Karpas-422 (cell line): ENCODE measurements at regions not wholly inside any gene's neighbourhood (a gene's known extent, or its start where the extent isn't known, plus 50 kb on each side); places are given as distances from the start of the nearest gene placed in this dataset.

Source experiments
- DNase-seq: peaks from one replicate; pipeline ENCODE4 v3.0.0-alpha.2; 2015
- H2AFZ ChIP-seq: fragments of 200-600 bp; sonication (generic); 2 replicates; pipeline ENCODE4 v1.6.1; 2014; ENCODE audit warnings: antibody characterized with exemption, low read length, mixed read lengths
- H3K27ac ChIP-seq: fragments of 200-600 bp; sonication (generic); 2 replicates; pipeline ENCODE4 v1.5.1; 2014; ENCODE audit warnings: mild to moderate bottlenecking, low read length, moderate library complexity
- H3K27me3 ChIP-seq: fragments of 200-600 bp; sonication (generic); 2 replicates; pipeline ENCODE4 v1.6.1; 2014; ENCODE audit warnings: low read length, mixed read lengths
- H3K36me3 ChIP-seq: fragments of 200-600 bp; sonication (generic); 2 replicates; pipeline ENCODE4 v1.6.1; 2014; ENCODE audit warnings: low read length, mixed read lengths; ENCODE audit not compliant: insufficient read depth
- H3K4me1 ChIP-seq: fragments of 200-600 bp; sonication (generic); 2 replicates; pipeline ENCODE4 v1.6.1; 2014; ENCODE audit warnings: mild to moderate bottlenecking, low read length, mixed read lengths
- H3K4me2 ChIP-seq: fragments of 200-600 bp; sonication (generic); 2 replicates; pipeline ENCODE4 v1.6.1; 2014; ENCODE audit warnings: low read length, low read depth, mild to moderate bottlenecking; ENCODE audit not compliant: poor library complexity, severe bottlenecking
- H3K4me3 ChIP-seq: fragments of 200-600 bp; sonication (generic); 2 replicates; pipeline ENCODE4 v1.5.1; 2014; ENCODE audit warnings: mild to moderate bottlenecking, antibody characterized with exemption, low read length, mixed read lengths
- H3K79me2 ChIP-seq: fragments of 200-600 bp; sonication (generic); 2 replicates; pipeline ENCODE4 v1.6.1; 2014; ENCODE audit warnings: mild to moderate bottlenecking, low read length, mixed read lengths
- H3K9ac ChIP-seq: fragments of 200-600 bp; sonication (generic); 2 replicates; pipeline ENCODE4 v1.6.0; 2014; ENCODE audit warnings: low read length
- H3K9me2 ChIP-seq: fragments of 200-600 bp; sonication (generic), shearing (Covaris generic); replicated peaks from 2 replicates; pipeline ENCODE4 v1.6.0; 2014; ENCODE audit warnings: mild to moderate bottlenecking, low read length, moderate library complexity; ENCODE audit not compliant: insufficient read depth
- H3K9me3 ChIP-seq: fragments of 300-700, 200-600 bp; sonication (generic); 2 replicates; pipeline ENCODE4 v1.6.1; 2014; ENCODE audit warnings: low read length, mixed read lengths
- H4K20me1 ChIP-seq: fragments of 200-600 bp; sonication (generic); 2 replicates; pipeline ENCODE4 v1.6.1; 2014; ENCODE audit warnings: mild to moderate bottlenecking, antibody characterized with exemption, low read length, low read depth; ENCODE audit not compliant: insufficient read depth

- no peak overlapping the region for H3K4me2 ChIP-seq
- no peak overlapping the region for H3K27ac ChIP-seq
- H3K9me2 ChIP-seq = no peaks in the 10 kb centered on the region
- no peaks in the 10 kb centered on the region for H3K27me3 ChIP-seq
- H3K4me3 ChIP-seq = no peak overlapping the region
- H3K4me1 ChIP-seq = no peaks in the 10 kb centered on the region
- no peak overlapping the region for H3K9ac ChIP-seq
- no peaks in the 10 kb centered on the region for H3K79me2 ChIP-seq
- no peaks in the 10 kb centered on the region for H3K36me3 ChIP-seq
- no peaks in the 10 kb centered on the region for H3K9me3 ChIP-seq
- no peak overlapping the region for H2AFZ ChIP-seq
- no peak for DNase-seq
- no peaks in the 10 kb centered on the region for H4K20me1 ChIP-seq
Measured at GRCh38 chr1:115543247-115543646, 98.5 kb upstream of the VANGL1 start.

- Histone ChIP-seq H3K27me3 (no peaks in the 10 kb centered on the region), H3K9ac (no peak overlapping the region), H3K4me1 (no peaks in the 10 kb centered on the region), H3K9me3 (no peaks in the 10 kb centered on the region), H3K79me2 (no peaks in the 10 kb centered on the region), H3K4me3 (no peak overlapping the region), H2AFZ (no peak overlapping the region), H3K36me3 (no peaks in the 10 kb centered on the region), H3K27ac (no peak overlapping the region), H3K9me2 (no peaks in the 10 kb centered on the region), H4K20me1 (no peaks in the 10 kb centered on the region), H3K4me2 (no peak overlapping the region)
- no peak for DNase-seq
Measured at GRCh38 chr1:115539736-115540135, 102.0 kb upstream of the VANGL1 start.

- no peak overlapping the region for H2AFZ ChIP-seq
- no peaks in the 10 kb centered on the region for H4K20me1 ChIP-seq
- no peak overlapping the region for H3K4me3 ChIP-seq
- H3K9me3 ChIP-seq = no peaks in the 10 kb centered on the region
- H3K27me3 ChIP-seq = no peaks in the 10 kb centered on the region
- no peaks in the 10 kb centered on the region for H3K36me3 ChIP-seq
- H3K27ac ChIP-seq = no peak overlapping the region
- no peaks in the 10 kb centered on the region for H3K9me2 ChIP-seq
- no peaks in the 10 kb centered on the region for H3K79me2 ChIP-seq
- no peak overlapping the region for H3K4me2 ChIP-seq
- no peak for DNase-seq
- H3K4me1 ChIP-seq = no peaks in the 10 kb centered on the region
- H3K9ac ChIP-seq = no peak overlapping the region
Measured at GRCh38 chr1:115539061-115539460, 102.7 kb upstream of the VANGL1 start.

GRCh38 chr1:115538579-115538978 lies 103.2 kb upstream of the VANGL1 start:
- Histone ChIP-seq H3K79me2 (no peaks in the 10 kb centered on the region), H3K4me1 (no peaks in the 10 kb centered on the region), H3K4me3 (no peak overlapping the region), H3K4me2 (no peak overlapping the region), H3K27ac (no peak overlapping the region), H3K36me3 (no peaks in the 10 kb centered on the region), H2AFZ (no peak overlapping the region), H3K9me3 (no peaks in the 10 kb centered on the region), H3K9me2 (no peaks in the 10 kb centered on the region), H3K9ac (no peak overlapping the region), H3K27me3 (no peaks in the 10 kb centered on the region), H4K20me1 (no peaks in the 10 kb centered on the region)
- no peak for DNase-seq

- no peak overlapping the region for H3K4me3 ChIP-seq
- H3K79me2 ChIP-seq = no peaks in the 10 kb centered on the region
- H3K27ac ChIP-seq = no peak overlapping the region
- H3K4me1 ChIP-seq = no peaks in the 10 kb centered on the region
- no peaks in the 10 kb centered on the region for H3K9me2 ChIP-seq
- H3K27me3 ChIP-seq = no peaks in the 10 kb centered on the region
- no peaks in the 10 kb centered on the region for H4K20me1 ChIP-seq
- no peaks in the 10 kb centered on the region for H3K9me3 ChIP-seq
- H3K9ac ChIP-seq = no peak overlapping the region
- H3K36me3 ChIP-seq = no peaks in the 10 kb centered on the region
- H3K4me2 ChIP-seq = no peak overlapping the region
- DNase-seq = no peak
- no peak overlapping the region for H2AFZ ChIP-seq
Measured at GRCh38 chr1:115537415-115537814, 104.4 kb upstream of the VANGL1 start.

GRCh38 chr1:115536279-115536816 lies 105.4 kb upstream of the VANGL1 start:
- H3K4me1 ChIP-seq = no peaks in the 10 kb centered on the region
- no peak overlapping the region for H3K4me2 ChIP-seq
- H3K9me3 ChIP-seq = no peaks in the 10 kb centered on the region
- no peaks in the 10 kb centered on the region for H3K27me3 ChIP-seq
- H4K20me1 ChIP-seq = no peaks in the 10 kb centered on the region
- no peak for DNase-seq
- no peaks in the 10 kb centered on the region for H3K9me2 ChIP-seq
- H3K9ac ChIP-seq = no peak overlapping the region
- no peak overlapping the region for H3K27ac ChIP-seq
- no peaks in the 10 kb centered on the region for H3K36me3 ChIP-seq
- H2AFZ ChIP-seq = no peak overlapping the region
- H3K79me2 ChIP-seq = no peaks in the 10 kb centered on the region
- H3K4me3 ChIP-seq = no peak overlapping the region

GRCh38 chr1:115534106-115534505 lies 107.7 kb upstream of the VANGL1 start:
- DNase-seq = no peak
- no peak overlapping the region for H3K4me2 ChIP-seq
- H3K4me3 ChIP-seq = no peak overlapping the region
- H2AFZ ChIP-seq = no peak overlapping the region
- no peaks in the 10 kb centered on the region for H3K9me2 ChIP-seq
- H3K27me3 ChIP-seq = no peaks in the 10 kb centered on the region
- H3K79me2 ChIP-seq = no peaks in the 10 kb centered on the region
- no peak overlapping the region for H3K9ac ChIP-seq
- H4K20me1 ChIP-seq = no peaks in the 10 kb centered on the region
- no peaks in the 10 kb centered on the region for H3K9me3 ChIP-seq
- H3K27ac ChIP-seq = no peak overlapping the region
- no peaks in the 10 kb centered on the region for H3K36me3 ChIP-seq
- H3K4me1 ChIP-seq = no peaks in the 10 kb centered on the region

- H3K4me1 ChIP-seq = no peaks in the 10 kb centered on the region
Measured at GRCh38 chr1:115531631-115532264, 110.0 kb upstream of the VANGL1 start.

More at GRCh38 chr1:115531631-115532264, 110.0 kb upstream of the VANGL1 start:
- H3K4me2 ChIP-seq = no peak overlapping the region
- H4K20me1 ChIP-seq = no peaks in the 10 kb centered on the region
- no peak overlapping the region for H3K9ac ChIP-seq
- no peaks in the 10 kb centered on the region for H3K36me3 ChIP-seq
- H3K27ac ChIP-seq = no peak overlapping the region
- no peak overlapping the region for H2AFZ ChIP-seq
- H3K27me3 ChIP-seq = no peaks in the 10 kb centered on the region
- H3K4me3 ChIP-seq = no peak overlapping the region
- DNase-seq = no peak
- H3K79me2 ChIP-seq = no peaks in the 10 kb centered on the region
- no peaks in the 10 kb centered on the region for H3K9me3 ChIP-seq
- no peaks in the 10 kb centered on the region for H3K9me2 ChIP-seq
